Kidney (tissue), 13 donors: ENCODE measurements at regions not wholly inside any gene's neighbourhood (a gene's known extent, or its start where the extent isn't known, plus 50 kb on each side); places are given as distances from the start of the nearest gene placed in this dataset.

Experiments used
- DNase-seq, 5 donors: peaks; one replicate each; pipeline ENCODE4 v3.0.0-alpha.2; 2013 to 2020
- FAIRE-seq: peaks from 2 replicates; lab custom pipeline; 2012; peaks lifted over from hg19 to GRCh38; lab: Jason Lieb, UNC
- H3K27ac ChIP-seq, 2 donors: one replicate each; pipeline ENCODE4 v1.7.0; 2013; ENCODE audit warnings: low read depth in 2 of 2, low read length in 2 of 2, inconsistent platforms in 1 of 2
- H3K27me3 ChIP-seq: one replicate; pipeline ENCODE4 v1.7.1; 2013; ENCODE audit warnings: low read length, inconsistent platforms; ENCODE audit not compliant: control insufficient read depth, insufficient read depth
- H3K36me3 ChIP-seq, 3 donors: one replicate each; pipeline versions ENCODE4 v1.7.0 to v1.7.1; 2013; ENCODE audit warnings: low read length in 3 of 3, control low read depth in 1 of 3, inconsistent platforms in 1 of 3; ENCODE audit not compliant: insufficient read depth in 3 of 3, control insufficient read depth in 2 of 3
- H3K4me1 ChIP-seq, 3 donors: one replicate each; pipeline versions ENCODE4 v1.7.0 to v1.7.1; 2013; ENCODE audit warnings: low read length in 3 of 3, inconsistent platforms in 1 of 3, low read depth in 1 of 3; ENCODE audit not compliant: control insufficient read depth in 2 of 3, insufficient read depth in 2 of 3
- H3K4me3 ChIP-seq, 3 donors: one replicate each; pipeline versions ENCODE4 v1.7.0 to v1.8.1; 2013; ENCODE audit warnings: low read length in 3 of 3, control low read depth in 1 of 3, inconsistent platforms in 1 of 3
- H3K9ac ChIP-seq, 3 donors: one replicate each; pipeline versions ENCODE4 v1.7.0 to v1.7.1; 2013; ENCODE audit warnings: low read length in 3 of 3, control low read depth in 1 of 3, inconsistent platforms in 1 of 3
- H3K9me3 ChIP-seq, 3 donors: one replicate each; pipeline versions ENCODE4 v1.7.0 to v1.7.1; 2013; ENCODE audit warnings: low read length in 3 of 3, control low read depth in 1 of 3, inconsistent platforms in 1 of 3; ENCODE audit not compliant: control insufficient read depth in 2 of 3, insufficient read depth in 1 of 3
- intact Hi-C: fragments of 100-400 bp; cut with DNase I; formaldehyde crosslinking; loops from one replicate; pipeline ENCODE4 v1.11.1; 2022
- TF ChIP-seq, protein P1 (sequence below): IDR thresholded peaks from 3 replicates; pipeline ENCODE4 v1.5.1; 2012; ENCODE audit warnings: mild to moderate bottlenecking, moderate library complexity, borderline replicate concordance; ENCODE audit not compliant: insufficient read depth; ENCODE audit errors: extremely low read depth
- donor health status: control.
- donor health status: control.
- donor health status: control.
- donor health status: control.
- donor health status: control.
- donor health status: DM: yes; HTN: yes; CAD: no.
- donor health status: Normal renal cell carcinoma (clear cell type).

DNA sequence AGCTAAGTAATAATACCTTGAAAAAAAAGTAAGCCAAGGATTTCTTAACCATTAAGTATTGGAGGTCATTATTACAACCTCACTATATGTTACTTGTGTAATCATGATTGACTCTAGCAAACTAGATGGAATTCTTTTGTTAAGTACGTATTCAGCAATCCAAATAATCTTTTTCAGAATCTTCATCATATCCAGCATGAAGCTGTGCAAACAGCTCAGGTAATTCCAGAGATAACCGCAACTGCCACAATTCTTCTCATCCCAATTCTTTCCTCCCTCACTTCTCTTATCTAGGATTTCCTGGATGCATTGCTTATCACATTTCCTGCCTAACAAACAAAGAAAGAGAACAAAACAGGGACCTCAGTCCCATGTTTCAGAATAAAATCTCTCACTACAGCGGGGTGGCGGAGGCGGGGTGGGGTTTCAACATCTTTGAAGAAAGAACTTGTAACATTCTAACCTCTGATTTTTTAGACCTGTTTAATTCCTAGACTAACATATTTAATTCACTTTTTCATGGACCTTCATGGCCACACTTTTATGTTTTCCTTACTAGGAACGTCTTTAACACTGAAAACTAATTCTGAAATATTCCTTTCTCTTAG is 156.5 kb downstream of the POM121L12 start:
- Histone ChIP-seq H3K4me3 (no peak overlapping the region), H3K36me3 (no peaks in the 10 kb centered on the region), H3K9ac (no peak overlapping the region), H3K4me1 (no peaks in the 10 kb centered on the region), H3K9me3 (no peaks in the 10 kb centered on the region), H3K27me3 (no peaks in the 10 kb centered on the region), H3K27ac (no peak overlapping the region)
- intact Hi-C loops: no loop called here
- FAIRE-seq: no peak
- TF ChIP-seq, protein P1, sequence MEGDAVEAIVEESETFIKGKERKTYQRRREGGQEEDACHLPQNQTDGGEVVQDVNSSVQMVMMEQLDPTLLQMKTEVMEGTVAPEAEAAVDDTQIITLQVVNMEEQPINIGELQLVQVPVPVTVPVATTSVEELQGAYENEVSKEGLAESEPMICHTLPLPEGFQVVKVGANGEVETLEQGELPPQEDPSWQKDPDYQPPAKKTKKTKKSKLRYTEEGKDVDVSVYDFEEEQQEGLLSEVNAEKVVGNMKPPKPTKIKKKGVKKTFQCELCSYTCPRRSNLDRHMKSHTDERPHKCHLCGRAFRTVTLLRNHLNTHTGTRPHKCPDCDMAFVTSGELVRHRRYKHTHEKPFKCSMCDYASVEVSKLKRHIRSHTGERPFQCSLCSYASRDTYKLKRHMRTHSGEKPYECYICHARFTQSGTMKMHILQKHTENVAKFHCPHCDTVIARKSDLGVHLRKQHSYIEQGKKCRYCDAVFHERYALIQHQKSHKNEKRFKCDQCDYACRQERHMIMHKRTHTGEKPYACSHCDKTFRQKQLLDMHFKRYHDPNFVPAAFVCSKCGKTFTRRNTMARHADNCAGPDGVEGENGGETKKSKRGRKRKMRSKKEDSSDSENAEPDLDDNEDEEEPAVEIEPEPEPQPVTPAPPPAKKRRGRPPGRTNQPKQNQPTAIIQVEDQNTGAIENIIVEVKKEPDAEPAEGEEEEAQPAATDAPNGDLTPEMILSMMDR: no peak
- no peak for DNase-seq

GRCh38 chr7:53205006-53205405 is 169.6 kb downstream of the POM121L12 start:
- Histone ChIP-seq H3K27ac (no peak overlapping the region), H3K4me1 (no peaks in the 10 kb centered on the region), H3K4me3 (no peak overlapping the region), H3K9ac (no peak overlapping the region), H3K36me3 (no peaks in the 10 kb centered on the region), H3K27me3 (no peaks in the 10 kb centered on the region), H3K9me3 (peaks cover 0 to 2% (median 0%) of the 10 kb centered on the region in 3 donors)
- DNase-seq (no peak), FAIRE-seq (no peak)
- TF ChIP-seq, protein P1: no peak
- intact Hi-C loops: no loop called here

GRCh38 chr7:53209129-53209528 is 173.7 kb downstream of the POM121L12 start:
- intact Hi-C loops: no loop called here
- Histone ChIP-seq H3K27ac (no peak overlapping the region), H3K4me3 (no peak overlapping the region), H3K9me3 (peaks cover 0 to 10% (median 10%) of the 10 kb centered on the region in 3 donors), H3K9ac (no peak overlapping the region), H3K27me3 (no peaks in the 10 kb centered on the region), H3K36me3 (no peaks in the 10 kb centered on the region), H3K4me1 (no peaks in the 10 kb centered on the region)
- TF ChIP-seq, protein P1: no peak
- DNase-seq: no peak
- no peak for FAIRE-seq

GRCh38 chr7:53214463-53214862 is 179.0 kb downstream of the POM121L12 start:
- no peak for FAIRE-seq
- H3K27me3 ChIP-seq: no peaks in the 10 kb centered on the region
- no peak for DNase-seq
- intact Hi-C loops: no loop called here
- no peak overlapping the region for H3K27ac ChIP-seq
- H3K4me3 ChIP-seq: no peak overlapping the region
- TF ChIP-seq, protein P1: no peak
- H3K4me1 ChIP-seq: no peaks in the 10 kb centered on the region
- H3K36me3 ChIP-seq: no peaks in the 10 kb centered on the region
- H3K9ac ChIP-seq: no peak overlapping the region
- peaks cover 0 to 23% (median 13%) of the 10 kb centered on the region in 3 donors for H3K9me3 ChIP-seq
